Liver (tissue), 3 donors: ENCODE measurements at regions not wholly inside any gene's neighbourhood (a gene's known extent, or its start where the extent isn't known, plus 50 kb on each side); places are given as distances from the start of the nearest gene placed in this dataset.

Experiments
- CTCF ChIP-seq: fragments of 150-350 bp; IDR thresholded peaks from 2 replicates; pipeline ENCODE4 v1.5.1; 2017; ENCODE audit warnings: improper control_type of control experiment, low read depth, low read length; ENCODE audit not compliant: missing input control
- EGR1 ChIP-seq, 2 donors: IDR thresholded peaks; 2 replicates each; pipeline ENCODE4 v1.6.1; 2016 to 2018; ENCODE audit warnings: antibody characterized with exemption in 2 of 2, low read depth in 2 of 2
- FOXA1 ChIP-seq: IDR thresholded peaks from 2 replicates; pipeline ENCODE4 v1.6.1; 2016; ENCODE audit warnings: antibody characterized with exemption
- FOXA2 ChIP-seq: IDR thresholded peaks from 2 replicates; pipeline ENCODE4 v1.6.1; 2016; ENCODE audit warnings: antibody characterized with exemption
- JUND ChIP-seq, 2 donors: IDR thresholded peaks; 2 replicates each; pipeline ENCODE4 v1.6.1; 2016; ENCODE audit warnings: antibody characterized with exemption in 2 of 2
- RAD21 ChIP-seq, 2 donors: IDR thresholded peaks; 2 replicates each; pipeline ENCODE4 v1.6.1; 2016; ENCODE audit warnings: antibody characterized with exemption in 2 of 2, mild to moderate bottlenecking in 2 of 2
- SP1 ChIP-seq: IDR thresholded peaks from 2 replicates; pipeline ENCODE4 v1.6.1; 2018; ENCODE audit warnings: antibody characterized with exemption, mild to moderate bottlenecking
- TAF1 ChIP-seq: conservative IDR thresholded peaks from 2 replicates; pipeline ENCODE4 v1.6.1; 2016; ENCODE audit warnings: antibody characterized with exemption, mild to moderate bottlenecking
- TF ChIP-seq, protein P1 (sequence below): IDR thresholded peaks from 2 replicates; pipeline ENCODE4 v1.6.1; 2016; ENCODE audit warnings: antibody characterized with exemption, mild to moderate bottlenecking
- TF ChIP-seq, protein P2 (sequence below): IDR thresholded peaks from 2 replicates; pipeline ENCODE4 v1.6.1; 2016; ENCODE audit warnings: antibody characterized with exemption
- TF ChIP-seq, protein P3 (sequence below): IDR thresholded peaks from 2 replicates; pipeline ENCODE4 v1.6.1; 2016; ENCODE audit warnings: antibody characterized with exemption
- TF ChIP-seq, protein P4 (sequence below): IDR thresholded peaks from 2 replicates; pipeline ENCODE4 v1.6.1; 2016; ENCODE audit warnings: antibody characterized with exemption
- donor health status: healthy.
- donor health status: healthy.

- TF ChIP-seq CTCF (no peak), EGR1 (IDR thresholded peaks at IDR 0.05; ENCODE audit: low read depth in 2 of 2) (no peak), RAD21 (IDR thresholded peaks at IDR 0.05) (no peak), FOXA2 (no peak), SP1 (no peak), TAF1 (no peak), JUND (IDR thresholded peaks at IDR 0.05) (no peak), FOXA1 (no peak)
- TF ChIP-seq, protein P1, sequence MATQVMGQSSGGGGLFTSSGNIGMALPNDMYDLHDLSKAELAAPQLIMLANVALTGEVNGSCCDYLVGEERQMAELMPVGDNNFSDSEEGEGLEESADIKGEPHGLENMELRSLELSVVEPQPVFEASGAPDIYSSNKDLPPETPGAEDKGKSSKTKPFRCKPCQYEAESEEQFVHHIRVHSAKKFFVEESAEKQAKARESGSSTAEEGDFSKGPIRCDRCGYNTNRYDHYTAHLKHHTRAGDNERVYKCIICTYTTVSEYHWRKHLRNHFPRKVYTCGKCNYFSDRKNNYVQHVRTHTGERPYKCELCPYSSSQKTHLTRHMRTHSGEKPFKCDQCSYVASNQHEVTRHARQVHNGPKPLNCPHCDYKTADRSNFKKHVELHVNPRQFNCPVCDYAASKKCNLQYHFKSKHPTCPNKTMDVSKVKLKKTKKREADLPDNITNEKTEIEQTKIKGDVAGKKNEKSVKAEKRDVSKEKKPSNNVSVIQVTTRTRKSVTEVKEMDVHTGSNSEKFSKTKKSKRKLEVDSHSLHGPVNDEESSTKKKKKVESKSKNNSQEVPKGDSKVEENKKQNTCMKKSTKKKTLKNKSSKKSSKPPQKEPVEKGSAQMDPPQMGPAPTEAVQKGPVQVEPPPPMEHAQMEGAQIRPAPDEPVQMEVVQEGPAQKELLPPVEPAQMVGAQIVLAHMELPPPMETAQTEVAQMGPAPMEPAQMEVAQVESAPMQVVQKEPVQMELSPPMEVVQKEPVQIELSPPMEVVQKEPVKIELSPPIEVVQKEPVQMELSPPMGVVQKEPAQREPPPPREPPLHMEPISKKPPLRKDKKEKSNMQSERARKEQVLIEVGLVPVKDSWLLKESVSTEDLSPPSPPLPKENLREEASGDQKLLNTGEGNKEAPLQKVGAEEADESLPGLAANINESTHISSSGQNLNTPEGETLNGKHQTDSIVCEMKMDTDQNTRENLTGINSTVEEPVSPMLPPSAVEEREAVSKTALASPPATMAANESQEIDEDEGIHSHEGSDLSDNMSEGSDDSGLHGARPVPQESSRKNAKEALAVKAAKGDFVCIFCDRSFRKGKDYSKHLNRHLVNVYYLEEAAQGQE: no peak
- TF ChIP-seq, protein P2, sequence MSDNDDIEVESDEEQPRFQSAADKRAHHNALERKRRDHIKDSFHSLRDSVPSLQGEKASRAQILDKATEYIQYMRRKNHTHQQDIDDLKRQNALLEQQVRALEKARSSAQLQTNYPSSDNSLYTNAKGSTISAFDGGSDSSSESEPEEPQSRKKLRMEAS: no peak
- TF ChIP-seq, protein P3, sequence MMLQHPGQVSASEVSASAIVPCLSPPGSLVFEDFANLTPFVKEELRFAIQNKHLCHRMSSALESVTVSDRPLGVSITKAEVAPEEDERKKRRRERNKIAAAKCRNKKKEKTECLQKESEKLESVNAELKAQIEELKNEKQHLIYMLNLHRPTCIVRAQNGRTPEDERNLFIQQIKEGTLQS: no peak
- TF ChIP-seq, protein P4, sequence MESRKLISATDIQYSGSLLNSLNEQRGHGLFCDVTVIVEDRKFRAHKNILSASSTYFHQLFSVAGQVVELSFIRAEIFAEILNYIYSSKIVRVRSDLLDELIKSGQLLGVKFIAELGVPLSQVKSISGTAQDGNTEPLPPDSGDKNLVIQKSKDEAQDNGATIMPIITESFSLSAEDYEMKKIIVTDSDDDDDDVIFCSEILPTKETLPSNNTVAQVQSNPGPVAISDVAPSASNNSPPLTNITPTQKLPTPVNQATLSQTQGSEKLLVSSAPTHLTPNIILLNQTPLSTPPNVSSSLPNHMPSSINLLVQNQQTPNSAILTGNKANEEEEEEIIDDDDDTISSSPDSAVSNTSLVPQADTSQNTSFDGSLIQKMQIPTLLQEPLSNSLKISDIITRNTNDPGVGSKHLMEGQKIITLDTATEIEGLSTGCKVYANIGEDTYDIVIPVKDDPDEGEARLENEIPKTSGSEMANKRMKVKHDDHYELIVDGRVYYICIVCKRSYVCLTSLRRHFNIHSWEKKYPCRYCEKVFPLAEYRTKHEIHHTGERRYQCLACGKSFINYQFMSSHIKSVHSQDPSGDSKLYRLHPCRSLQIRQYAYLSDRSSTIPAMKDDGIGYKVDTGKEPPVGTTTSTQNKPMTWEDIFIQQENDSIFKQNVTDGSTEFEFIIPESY: no peak
Measured at GRCh38 chr2:204329532-204329931, 215.7 kb upstream of the PARD3B start.
